Erythroblast (primary cell): ENCODE measurements at regions not wholly inside any gene's neighbourhood (a gene's known extent, or its start where the extent isn't known, plus 50 kb on each side); places are given as distances from the start of the nearest gene placed in this dataset.

Experiments
- GATA1 ChIP-seq: IDR thresholded peaks from 2 replicates; pipeline ENCODE4 v1.6.1; 2011; ENCODE audit warnings: low read depth, mild to moderate bottlenecking, control low read depth, low read length, moderate library complexity
- POLR2A ChIP-seq: IDR thresholded peaks from 2 replicates; pipeline ENCODE4 v1.6.1; 2011; ENCODE audit warnings: mild to moderate bottlenecking, low read length

GRCh38 chrX:40494005-40494404, 86.8 kb upstream of the ATP6AP2 start:
- TF ChIP-seq POLR2A (no peak), GATA1 (no peak)
